Breast epithelium (tissue), 4 donors: ENCODE measurements at regions not wholly inside any gene's neighbourhood (a gene's known extent, or its start where the extent isn't known, plus 50 kb on each side); places are given as distances from the start of the nearest gene placed in this dataset.

Source experiments
- DNase-seq, 2 donors: peaks; one replicate each; pipeline ENCODE4 v3.0.0-alpha.2; 2019; ENCODE audit warnings: low spot score in 2 of 2
- H3K27ac ChIP-seq, 2 donors: fragments of 200-600 bp; sonication (generic) in 1 of 2; one replicate each; pipeline ENCODE4 v1.5.1; 2016 to 2019; ENCODE audit warnings: mild to moderate bottlenecking in 1 of 2
- H3K27me3 ChIP-seq, 2 donors: fragments of 200-600 bp; sonication (generic) in 1 of 2; one replicate each; pipeline versions ENCODE4 v1.5.1 to v1.6.0; 2017 to 2019; ENCODE audit warnings: control low read depth in 1 of 2, mild to moderate bottlenecking in 1 of 2
- H3K36me3 ChIP-seq: fragments of 200-600 bp; one replicate; pipeline ENCODE4 v1.5.1; 2019
- H3K4me1 ChIP-seq, 2 donors: fragments of 200-600 bp; sonication (generic); one replicate each; pipeline ENCODE4 v1.5.1; 2016 to 2019; ENCODE audit warnings: control low read depth in 1 of 2
- H3K4me3 ChIP-seq, 3 donors: fragments of 200-600 bp; sonication (generic); 1 replicate in 2 of 3; 2 replicates in 1 of 3; pipeline ENCODE4 v1.5.1; 2016 to 2019; ENCODE audit warnings: mild to moderate bottlenecking in 3 of 3, moderate library complexity in 2 of 3
- H3K9me3 ChIP-seq, 2 donors: fragments of 200-600 bp; sonication (generic) in 1 of 2; one replicate each; pipeline ENCODE4 v1.5.1; 2016 to 2019; ENCODE audit warnings: control low read depth in 1 of 2
- POLR2A ChIP-seq: fragments of 450-650 bp; IDR thresholded peaks from one replicate; pipeline ENCODE4 v1.6.1; 2016; ENCODE audit warnings: antibody characterized with exemption, mild to moderate bottlenecking, moderate library complexity
- POLR2AphosphoS5 ChIP-seq, 3 donors: sonication (generic); formaldehyde crosslinking; IDR thresholded peaks; one replicate each; pipeline ENCODE4 v1.6.1; 2017; ENCODE audit warnings: antibody characterized with exemption in 3 of 3
- intact Hi-C: fragments of 100-400 bp; cut with DNase I; formaldehyde crosslinking; loops from one replicate; pipeline ENCODE4 v1.15.1; 2023; ENCODE audit warnings: low total_unique reads
- TF ChIP-seq, protein P1 (sequence below), 3 donors: fragments of 450-650 bp; IDR thresholded peaks; one replicate each; pipeline ENCODE4 v1.5.1; 2016 to 2017; ENCODE audit warnings: antibody characterized with exemption in 3 of 3, mild to moderate bottlenecking in 3 of 3, moderate library complexity in 3 of 3

DNA sequence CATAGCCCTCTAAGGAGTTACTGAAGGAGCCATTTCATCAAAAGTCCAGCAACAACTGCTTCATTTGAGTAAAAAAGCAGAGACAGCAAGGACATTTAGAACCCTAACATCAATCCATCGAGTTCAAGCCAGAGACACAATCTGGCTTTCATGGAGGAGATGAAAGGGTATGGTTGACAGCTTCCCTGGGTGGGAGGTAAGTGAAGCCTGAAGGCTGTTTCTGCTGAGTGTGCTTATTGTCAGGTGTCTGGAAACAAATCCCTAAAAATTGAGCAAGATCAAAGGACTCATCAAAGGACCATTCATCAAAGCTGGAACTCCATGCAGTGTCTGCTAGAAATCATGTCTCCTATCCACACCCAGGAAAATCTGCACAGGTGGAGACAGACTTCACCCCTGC, 104.4 kb upstream of the CCDC196 start:
- no peaks in the 10 kb centered on the region for H3K4me1 ChIP-seq
- no peak overlapping the region for H3K4me3 ChIP-seq
- no peak overlapping the region for H3K27ac ChIP-seq
- no peaks in the 10 kb centered on the region for H3K36me3 ChIP-seq
- H3K9me3 ChIP-seq, result no peaks in the 10 kb centered on the region
- no peak for DNase-seq
- TF ChIP-seq POLR2AphosphoS5 (IDR thresholded peaks at IDR 0.05) (no peak), POLR2A (no peak)
- TF ChIP-seq, protein P1, sequence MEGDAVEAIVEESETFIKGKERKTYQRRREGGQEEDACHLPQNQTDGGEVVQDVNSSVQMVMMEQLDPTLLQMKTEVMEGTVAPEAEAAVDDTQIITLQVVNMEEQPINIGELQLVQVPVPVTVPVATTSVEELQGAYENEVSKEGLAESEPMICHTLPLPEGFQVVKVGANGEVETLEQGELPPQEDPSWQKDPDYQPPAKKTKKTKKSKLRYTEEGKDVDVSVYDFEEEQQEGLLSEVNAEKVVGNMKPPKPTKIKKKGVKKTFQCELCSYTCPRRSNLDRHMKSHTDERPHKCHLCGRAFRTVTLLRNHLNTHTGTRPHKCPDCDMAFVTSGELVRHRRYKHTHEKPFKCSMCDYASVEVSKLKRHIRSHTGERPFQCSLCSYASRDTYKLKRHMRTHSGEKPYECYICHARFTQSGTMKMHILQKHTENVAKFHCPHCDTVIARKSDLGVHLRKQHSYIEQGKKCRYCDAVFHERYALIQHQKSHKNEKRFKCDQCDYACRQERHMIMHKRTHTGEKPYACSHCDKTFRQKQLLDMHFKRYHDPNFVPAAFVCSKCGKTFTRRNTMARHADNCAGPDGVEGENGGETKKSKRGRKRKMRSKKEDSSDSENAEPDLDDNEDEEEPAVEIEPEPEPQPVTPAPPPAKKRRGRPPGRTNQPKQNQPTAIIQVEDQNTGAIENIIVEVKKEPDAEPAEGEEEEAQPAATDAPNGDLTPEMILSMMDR (IDR thresholded peaks at IDR 0.05), result no peak
- intact Hi-C loops, result no loop called here
- H3K27me3 ChIP-seq, result no peaks in the 10 kb centered on the region

DNA sequence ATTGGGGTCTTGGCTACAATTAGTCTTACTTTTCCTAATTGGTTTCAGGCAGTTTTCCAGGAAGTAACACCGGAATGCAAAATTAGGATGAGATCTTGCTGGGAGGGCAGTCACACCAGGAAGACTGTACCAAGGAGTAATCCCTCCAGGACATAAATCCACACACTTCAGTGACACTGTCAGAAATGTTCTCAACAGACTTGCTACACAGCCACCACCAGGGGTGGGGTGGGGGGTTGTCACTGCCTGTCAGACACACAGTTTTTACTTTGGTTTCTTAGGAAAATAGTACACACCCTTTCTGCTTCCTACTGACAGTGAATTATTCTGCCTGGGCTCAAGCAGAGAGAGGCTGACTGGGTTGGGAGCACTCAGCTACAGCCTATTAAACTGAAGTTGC, 102.9 kb upstream of the CCDC196 start:
- H3K27ac ChIP-seq, result no peak overlapping the region

DNA sequence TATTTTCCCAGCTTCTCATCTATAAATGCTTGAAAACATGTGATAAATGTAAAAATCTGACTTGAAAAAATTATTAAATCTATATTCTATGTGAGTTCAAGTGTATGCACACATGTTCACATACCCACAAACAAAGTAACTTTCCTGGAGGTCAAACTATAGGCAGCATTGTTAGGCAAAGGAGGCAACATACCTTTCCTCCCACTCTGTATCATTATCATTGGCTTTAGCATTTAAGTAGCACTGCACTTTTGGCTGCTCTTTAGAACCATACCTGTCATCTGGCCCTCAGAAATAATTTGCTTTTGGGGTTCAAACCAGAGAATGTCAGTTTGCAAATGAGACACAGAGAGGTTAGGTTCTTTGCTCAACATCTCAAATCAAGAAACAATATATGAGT, 102.4 kb upstream of the CCDC196 start:
- Histone ChIP-seq H3K36me3 (no peaks in the 10 kb centered on the region), H3K9me3 (no peaks in the 10 kb centered on the region), H3K4me3 (no peak overlapping the region), H3K27me3 (no peaks in the 10 kb centered on the region), H3K27ac (no peak overlapping the region), H3K4me1 (no peaks in the 10 kb centered on the region)
- TF ChIP-seq POLR2A (no peak), POLR2AphosphoS5 (IDR thresholded peaks at IDR 0.05) (no peak)
- TF ChIP-seq, protein P1 (IDR thresholded peaks at IDR 0.05), result no peak
- intact Hi-C loops, result no loop called here
- DNase-seq, result no peak

More for the DNA sequence above, 102.9 kb upstream of the CCDC196 start:
- no peak for DNase-seq
- Histone ChIP-seq H3K4me1 (no peaks in the 10 kb centered on the region), H3K36me3 (no peaks in the 10 kb centered on the region), H3K27me3 (no peaks in the 10 kb centered on the region), H3K9me3 (no peaks in the 10 kb centered on the region), H3K4me3 (no peak overlapping the region)
- TF ChIP-seq POLR2AphosphoS5 (IDR thresholded peaks at IDR 0.05) (no peak), POLR2A (no peak)
- TF ChIP-seq, protein P1 (IDR thresholded peaks at IDR 0.05), result no peak
- intact Hi-C loops, result no loop called here

DNA sequence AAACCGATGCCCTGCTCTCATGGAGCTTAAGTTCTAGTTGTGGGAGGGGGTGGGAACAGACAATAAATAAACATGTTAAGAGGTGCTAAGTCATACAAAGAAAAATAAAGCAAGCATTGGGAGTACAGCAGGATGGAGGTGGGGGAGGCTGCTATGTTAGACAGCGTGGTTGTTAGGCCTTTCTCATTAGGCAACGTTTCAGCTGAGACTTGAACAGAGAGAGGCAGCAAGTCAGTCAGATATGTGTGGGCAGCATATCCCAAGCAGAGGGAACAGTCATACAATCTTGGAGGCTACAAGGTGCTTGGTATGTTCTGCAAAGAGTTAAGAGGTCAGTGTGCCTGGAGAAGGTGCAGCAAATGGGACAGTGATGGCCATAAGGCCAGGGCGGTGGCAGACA, 97.7 kb upstream of the CCDC196 start:
- no peak for DNase-seq
- TF ChIP-seq, protein P1 (IDR thresholded peaks at IDR 0.05), result no peak
- no peak for TF ChIP-seq POLR2AphosphoS5 (IDR thresholded peaks at IDR 0.05)
- no peak for TF ChIP-seq POLR2A
- Histone ChIP-seq H3K4me3 (no peak overlapping the region), H3K36me3 (no peaks in the 10 kb centered on the region), H3K9me3 (no peaks in the 10 kb centered on the region), H3K4me1 (no peaks in the 10 kb centered on the region), H3K27ac (no peak overlapping the region), H3K27me3 (no peaks in the 10 kb centered on the region)
- intact Hi-C loops, result no loop called here

DNA sequence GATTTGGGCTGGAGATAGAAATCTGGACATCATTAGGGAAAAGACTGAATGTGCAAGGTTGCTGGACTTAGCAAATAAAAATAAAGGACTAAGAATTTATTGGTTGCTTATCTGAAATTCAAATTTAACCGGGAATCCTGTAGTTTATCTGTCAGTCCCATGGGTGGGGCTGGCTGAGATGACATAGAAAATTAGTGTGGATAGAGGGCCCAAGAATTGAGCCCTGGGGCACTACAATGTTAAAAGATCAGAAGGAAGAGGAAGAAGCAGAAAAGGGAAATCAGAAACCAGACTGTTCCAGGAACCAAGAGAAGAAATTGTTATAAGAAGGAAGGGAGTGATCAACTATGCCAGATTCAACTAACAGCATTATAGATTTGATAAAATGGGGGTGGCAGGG, 96.7 kb upstream of the CCDC196 start:
- Histone ChIP-seq H3K27me3 (no peaks in the 10 kb centered on the region), H3K4me3 (no peak overlapping the region), H3K36me3 (no peaks in the 10 kb centered on the region), H3K9me3 (no peaks in the 10 kb centered on the region), H3K27ac (no peak overlapping the region), H3K4me1 (no peaks in the 10 kb centered on the region)
- no peak for DNase-seq
- intact Hi-C loops, result no loop called here
- TF ChIP-seq, protein P1 (IDR thresholded peaks at IDR 0.05), result no peak
- TF ChIP-seq POLR2A (no peak), POLR2AphosphoS5 (IDR thresholded peaks at IDR 0.05) (no peak)
